PC-9 (cell line): ENCODE measurements at regions not wholly inside any gene's neighbourhood (a gene's known extent, or its start where the extent isn't known, plus 50 kb on each side); places are given as distances from the start of the nearest gene placed in this dataset.

Source experiments
- BruUV-seq: library from RNA; stranded (reverse); fragments of 400-500 nt; replicated peaks from 2 replicates; lab custom pipeline; 2021; lab: Mats Ljungman, UMichigan
- CTCF ChIA-PET: fragments of 300-600 bp; sonication (Branson Sonifier 250); formaldehyde crosslinking; loops from one replicate; lab custom pipeline; 2022; ENCODE audit warnings: antibody characterized with exemption; lab: Charles Lee
- POLR2A ChIA-PET: fragments of 300-600 bp; sonication (Branson Sonifier 250); formaldehyde crosslinking; loops from one replicate; lab custom pipeline; 2022; ENCODE audit warnings: antibody characterized with exemption; ENCODE audit not compliant: unreplicated experiment; lab: Charles Lee
- DNase-seq, 2 experiments: peaks; one replicate each; pipeline versions ENCODE4 v3.0.0 to v3.0.0-alpha.2; 2015 to 2022; ENCODE audit warnings: mixed read lengths in 1 of 2
- H2AFZ ChIP-seq: fragments of 200-600 bp; sonication (generic); 2 replicates; pipeline ENCODE4 v1.8.1; 2017; ENCODE audit warnings: antibody characterized with exemption
- H3F3A ChIP-seq: fragments of 200-600 bp; sonication (generic); 2 replicates; pipeline ENCODE4 v1.8.1; 2017; ENCODE audit warnings: antibody characterized with exemption, mild to moderate bottlenecking, low read depth; ENCODE audit not compliant: insufficient read depth
- H3K27ac ChIP-seq: fragments of 200-600 bp; sonication (generic); 2 replicates; pipeline ENCODE4 v1.6.1; 2016; ENCODE audit warnings: mixed run types
- H3K27me3 ChIP-seq: fragments of 200-600 bp; sonication (generic); 2 replicates; pipeline ENCODE4 v1.6.1; 2016; ENCODE audit warnings: low read depth, mixed run types; ENCODE audit not compliant: insufficient read depth
- H3K36me3 ChIP-seq: fragments of 200-600 bp; sonication (generic); 2 replicates; pipeline ENCODE4 v1.6.1; 2016; ENCODE audit warnings: low read depth, mixed run types
- H3K4me1 ChIP-seq: fragments of 200-600 bp; sonication (generic); replicated peaks from 2 replicates; pipeline ENCODE4 v1.6.1; 2016; ENCODE audit warnings: mixed run types; ENCODE audit not compliant: insufficient read depth
- H3K4me2 ChIP-seq: fragments of 200-600 bp; sonication (generic); 2 replicates; pipeline ENCODE4 v1.6.1; 2017; ENCODE audit warnings: mixed run types
- H3K4me3 ChIP-seq: fragments of 200-600 bp; sonication (generic); 2 replicates; pipeline ENCODE4 v1.6.1; 2016; ENCODE audit warnings: mixed run types
- H3K79me2 ChIP-seq: fragments of 200-600 bp; sonication (generic); 2 replicates; pipeline ENCODE4 v1.6.1; 2017; ENCODE audit warnings: low read depth, mixed run types
- H3K9me2 ChIP-seq: fragments of 200-600 bp; sonication (generic); 2 replicates; pipeline ENCODE4 v1.8.1; 2017; ENCODE audit warnings: mild to moderate bottlenecking; ENCODE audit not compliant: insufficient read depth
- H3K9me3 ChIP-seq: fragments of 200-600 bp; sonication (generic); 2 replicates; pipeline ENCODE4 v1.8.1; 2016; ENCODE audit warnings: low read depth; ENCODE audit not compliant: insufficient read depth
- H4K20me1 ChIP-seq: fragments of 200-600 bp; sonication (generic); 2 replicates; pipeline ENCODE4 v1.8.1; 2017; ENCODE audit not compliant: insufficient read depth
- EZH2 ChIP-seq: fragments of 200-600 bp; sonication (generic); IDR thresholded peaks from 2 replicates; pipeline ENCODE4 v1.8.0; 2017; ENCODE audit warnings: antibody characterized with exemption, low read depth
- intact Hi-C: fragments of 100-400 bp; cut with micrococcal nuclease; formaldehyde crosslinking; loops from one replicate; pipeline ENCODE4 v1.10.0; 2022; ENCODE audit not compliant: unreplicated experiment
- TF ChIP-seq, protein P1 (sequence below): fragments of 200-600 bp; sonication (generic); conservative IDR thresholded peaks from 2 replicates; pipeline ENCODE4 v1.6.1; 2017; ENCODE audit warnings: mixed run types, antibody characterized with exemption, mild to moderate bottlenecking, moderate library complexity

DNA sequence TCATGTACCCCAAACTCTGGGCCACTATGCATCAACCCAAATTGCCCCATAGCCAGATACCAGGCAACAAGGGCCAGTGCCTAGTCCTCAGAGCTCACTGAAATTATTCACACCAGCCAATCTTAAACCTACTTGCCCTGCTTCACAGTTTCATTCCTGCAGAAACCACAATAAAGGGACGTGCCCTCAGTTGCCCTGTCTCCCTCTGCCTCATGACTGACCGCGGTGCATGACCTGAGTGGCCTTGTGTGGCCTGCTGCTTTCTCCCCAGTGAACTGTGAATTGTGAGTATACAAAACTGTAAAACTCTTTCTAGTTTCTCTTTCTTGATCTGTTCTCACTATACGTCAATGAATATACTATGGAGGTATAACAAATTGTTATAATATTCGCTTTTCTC lies 490.9 kb upstream of the MIS18BP1 start:
- BruUV-seq, result no TSS peak
- H3K4me1 ChIP-seq, result no peaks in the 10 kb centered on the region
- no peak overlapping the region for H3K4me2 ChIP-seq
- H3K9me2 ChIP-seq, result no peaks in the 10 kb centered on the region
- TF ChIP-seq EZH2, result no peak
- TF ChIP-seq, protein P1, sequence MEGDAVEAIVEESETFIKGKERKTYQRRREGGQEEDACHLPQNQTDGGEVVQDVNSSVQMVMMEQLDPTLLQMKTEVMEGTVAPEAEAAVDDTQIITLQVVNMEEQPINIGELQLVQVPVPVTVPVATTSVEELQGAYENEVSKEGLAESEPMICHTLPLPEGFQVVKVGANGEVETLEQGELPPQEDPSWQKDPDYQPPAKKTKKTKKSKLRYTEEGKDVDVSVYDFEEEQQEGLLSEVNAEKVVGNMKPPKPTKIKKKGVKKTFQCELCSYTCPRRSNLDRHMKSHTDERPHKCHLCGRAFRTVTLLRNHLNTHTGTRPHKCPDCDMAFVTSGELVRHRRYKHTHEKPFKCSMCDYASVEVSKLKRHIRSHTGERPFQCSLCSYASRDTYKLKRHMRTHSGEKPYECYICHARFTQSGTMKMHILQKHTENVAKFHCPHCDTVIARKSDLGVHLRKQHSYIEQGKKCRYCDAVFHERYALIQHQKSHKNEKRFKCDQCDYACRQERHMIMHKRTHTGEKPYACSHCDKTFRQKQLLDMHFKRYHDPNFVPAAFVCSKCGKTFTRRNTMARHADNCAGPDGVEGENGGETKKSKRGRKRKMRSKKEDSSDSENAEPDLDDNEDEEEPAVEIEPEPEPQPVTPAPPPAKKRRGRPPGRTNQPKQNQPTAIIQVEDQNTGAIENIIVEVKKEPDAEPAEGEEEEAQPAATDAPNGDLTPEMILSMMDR, result no peak
- H3K36me3 ChIP-seq, result no peaks in the 10 kb centered on the region
- CTCF ChIA-PET, result no interaction called here
- no peaks in the 10 kb centered on the region for H3F3A ChIP-seq
- H4K20me1 ChIP-seq, result no peaks in the 10 kb centered on the region
- POLR2A ChIA-PET, result no interaction called here
- DNase-seq, result no peak
- intact Hi-C loops, result no loop called here
- H3K27me3 ChIP-seq, result no peaks in the 10 kb centered on the region
- no peak overlapping the region for H3K4me3 ChIP-seq
- H3K9me3 ChIP-seq, result no peaks in the 10 kb centered on the region
- no peaks in the 10 kb centered on the region for H3K79me2 ChIP-seq
- no peak overlapping the region for H3K27ac ChIP-seq
- no peak overlapping the region for H2AFZ ChIP-seq

DNA sequence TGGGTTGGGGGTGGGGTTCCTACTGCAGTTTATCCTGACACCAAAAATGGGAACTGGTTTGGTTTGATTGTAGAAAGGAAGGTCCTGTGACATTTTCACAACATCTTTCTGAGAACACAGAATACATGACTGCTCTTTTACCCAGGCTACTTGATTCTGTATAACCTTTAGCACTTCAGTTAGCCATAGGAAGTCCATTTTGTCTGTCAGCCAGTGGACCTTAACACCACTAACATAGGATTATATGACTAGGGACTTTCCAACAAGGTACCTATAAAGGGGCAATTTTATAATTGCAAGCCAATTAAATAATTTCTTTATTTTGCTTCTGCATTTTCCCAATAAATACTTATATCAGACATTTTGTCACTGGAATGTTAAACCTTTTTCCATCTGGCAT lies 489.2 kb upstream of the MIS18BP1 start:
- H3K4me3 ChIP-seq, result no peak overlapping the region
- ChIA-PET CTCF (no interaction called here), POLR2A (no interaction called here)
- H2AFZ ChIP-seq, result no peak overlapping the region
- no TSS peak for BruUV-seq
- no peaks in the 10 kb centered on the region for H3K79me2 ChIP-seq
- no peak overlapping the region for H3K4me2 ChIP-seq
- intact Hi-C loops, result no loop called here
- no peaks in the 10 kb centered on the region for H3K9me3 ChIP-seq
- DNase-seq, result no peak
- no peaks in the 10 kb centered on the region for H4K20me1 ChIP-seq
- H3K27ac ChIP-seq, result no peak overlapping the region
- no peaks in the 10 kb centered on the region for H3K9me2 ChIP-seq
- H3K4me1 ChIP-seq, result no peaks in the 10 kb centered on the region
- TF ChIP-seq, protein P1, result no peak
- no peak for TF ChIP-seq EZH2
- H3F3A ChIP-seq, result no peaks in the 10 kb centered on the region
- no peaks in the 10 kb centered on the region for H3K36me3 ChIP-seq
- no peaks in the 10 kb centered on the region for H3K27me3 ChIP-seq

DNA sequence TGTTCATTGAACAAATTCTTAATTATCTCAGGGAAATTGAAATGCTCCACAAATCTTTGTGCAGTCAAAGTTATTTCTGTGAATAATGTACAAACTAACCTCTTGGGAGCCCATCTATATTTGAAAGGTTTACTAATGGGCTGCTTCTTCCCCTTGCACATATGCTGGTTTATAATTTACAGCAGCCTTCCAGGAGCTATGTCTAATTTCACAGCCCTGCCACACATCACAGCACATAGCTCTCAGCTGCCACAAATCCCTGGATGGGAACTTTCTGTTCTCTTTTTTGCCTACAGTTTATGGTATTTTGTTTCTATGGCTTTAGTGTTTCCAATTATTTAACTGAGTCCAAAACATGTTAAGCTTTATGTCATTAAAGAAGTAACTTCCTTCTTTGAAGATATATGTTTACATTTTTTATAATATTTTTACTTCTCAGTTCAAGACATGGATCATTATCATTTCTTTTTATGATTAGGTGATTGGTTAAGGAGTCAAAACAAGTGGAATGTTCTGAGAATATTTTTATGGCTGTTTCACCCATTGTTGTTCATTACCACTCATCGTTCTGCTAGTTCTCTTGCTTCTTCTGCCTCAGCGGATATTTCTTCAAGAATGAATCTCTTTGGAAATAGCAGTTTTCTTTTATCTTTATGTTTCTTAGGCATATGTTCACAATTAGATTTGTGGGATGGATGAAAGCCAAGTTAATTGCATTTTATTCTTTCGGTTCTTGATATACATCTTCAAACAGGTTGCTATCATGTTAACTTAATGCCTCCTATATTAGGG lies 475.6 kb upstream of the MIS18BP1 start:
- Histone ChIP-seq H3F3A (no peaks in the 10 kb centered on the region), H3K27me3 (no peaks in the 10 kb centered on the region), H2AFZ (no peak overlapping the region), H4K20me1 (no peaks in the 10 kb centered on the region), H3K9me3 (no peaks in the 10 kb centered on the region), H3K4me2 (no peak overlapping the region), H3K9me2 (no peaks in the 10 kb centered on the region), H3K27ac (no peak overlapping the region), H3K36me3 (no peaks in the 10 kb centered on the region), H3K4me1 (no peaks in the 10 kb centered on the region), H3K79me2 (no peaks in the 10 kb centered on the region), H3K4me3 (no peak overlapping the region)
- ChIA-PET POLR2A (no interaction called here), CTCF (no interaction called here)
- DNase-seq, result no peak
- no peak for TF ChIP-seq EZH2
- TF ChIP-seq, protein P1, result no peak
- no TSS peak for BruUV-seq
- intact Hi-C loops, result no loop called here
